ENCODE measurements at regions not wholly inside any gene's neighbourhood (a gene's known extent, or its start where the extent isn't known, plus 50 kb on each side); places are given as distances from the start of the nearest gene placed in this dataset.

GRCh38 chr10:31702954-31703353 lies 225.7 kb downstream of the ARHGAP12 start:
- Histone ChIP-seq H3K4me3 (replicated peaks; ENCODE audit: insufficient read depth, low read length) (no peak overlapping the region), H3K27me3 (ENCODE audit: insufficient read depth, poor library complexity, severe bottlenecking) (no peaks in the 10 kb centered on the region), H3K27ac (replicated peaks) (no peak overlapping the region)
- TF ChIP-seq, protein P1, sequence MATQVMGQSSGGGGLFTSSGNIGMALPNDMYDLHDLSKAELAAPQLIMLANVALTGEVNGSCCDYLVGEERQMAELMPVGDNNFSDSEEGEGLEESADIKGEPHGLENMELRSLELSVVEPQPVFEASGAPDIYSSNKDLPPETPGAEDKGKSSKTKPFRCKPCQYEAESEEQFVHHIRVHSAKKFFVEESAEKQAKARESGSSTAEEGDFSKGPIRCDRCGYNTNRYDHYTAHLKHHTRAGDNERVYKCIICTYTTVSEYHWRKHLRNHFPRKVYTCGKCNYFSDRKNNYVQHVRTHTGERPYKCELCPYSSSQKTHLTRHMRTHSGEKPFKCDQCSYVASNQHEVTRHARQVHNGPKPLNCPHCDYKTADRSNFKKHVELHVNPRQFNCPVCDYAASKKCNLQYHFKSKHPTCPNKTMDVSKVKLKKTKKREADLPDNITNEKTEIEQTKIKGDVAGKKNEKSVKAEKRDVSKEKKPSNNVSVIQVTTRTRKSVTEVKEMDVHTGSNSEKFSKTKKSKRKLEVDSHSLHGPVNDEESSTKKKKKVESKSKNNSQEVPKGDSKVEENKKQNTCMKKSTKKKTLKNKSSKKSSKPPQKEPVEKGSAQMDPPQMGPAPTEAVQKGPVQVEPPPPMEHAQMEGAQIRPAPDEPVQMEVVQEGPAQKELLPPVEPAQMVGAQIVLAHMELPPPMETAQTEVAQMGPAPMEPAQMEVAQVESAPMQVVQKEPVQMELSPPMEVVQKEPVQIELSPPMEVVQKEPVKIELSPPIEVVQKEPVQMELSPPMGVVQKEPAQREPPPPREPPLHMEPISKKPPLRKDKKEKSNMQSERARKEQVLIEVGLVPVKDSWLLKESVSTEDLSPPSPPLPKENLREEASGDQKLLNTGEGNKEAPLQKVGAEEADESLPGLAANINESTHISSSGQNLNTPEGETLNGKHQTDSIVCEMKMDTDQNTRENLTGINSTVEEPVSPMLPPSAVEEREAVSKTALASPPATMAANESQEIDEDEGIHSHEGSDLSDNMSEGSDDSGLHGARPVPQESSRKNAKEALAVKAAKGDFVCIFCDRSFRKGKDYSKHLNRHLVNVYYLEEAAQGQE (IDR thresholded peaks at IDR 0.05; ENCODE audit: insufficient replicate concordance, low read depth), result no peak
- no peak for TF ChIP-seq SPI1 (IDR thresholded peaks at IDR 0.05; ENCODE audit: borderline replicate concordance, low read depth)
- TF ChIP-seq GABPA (IDR thresholded peaks at IDR 0.05; ENCODE audit: low read depth), result no peak
- TF ChIP-seq POLR2AphosphoS5 (IDR thresholded peaks at IDR 0.05; ENCODE audit: low read depth), result no peak
- TF ChIP-seq, protein P2, sequence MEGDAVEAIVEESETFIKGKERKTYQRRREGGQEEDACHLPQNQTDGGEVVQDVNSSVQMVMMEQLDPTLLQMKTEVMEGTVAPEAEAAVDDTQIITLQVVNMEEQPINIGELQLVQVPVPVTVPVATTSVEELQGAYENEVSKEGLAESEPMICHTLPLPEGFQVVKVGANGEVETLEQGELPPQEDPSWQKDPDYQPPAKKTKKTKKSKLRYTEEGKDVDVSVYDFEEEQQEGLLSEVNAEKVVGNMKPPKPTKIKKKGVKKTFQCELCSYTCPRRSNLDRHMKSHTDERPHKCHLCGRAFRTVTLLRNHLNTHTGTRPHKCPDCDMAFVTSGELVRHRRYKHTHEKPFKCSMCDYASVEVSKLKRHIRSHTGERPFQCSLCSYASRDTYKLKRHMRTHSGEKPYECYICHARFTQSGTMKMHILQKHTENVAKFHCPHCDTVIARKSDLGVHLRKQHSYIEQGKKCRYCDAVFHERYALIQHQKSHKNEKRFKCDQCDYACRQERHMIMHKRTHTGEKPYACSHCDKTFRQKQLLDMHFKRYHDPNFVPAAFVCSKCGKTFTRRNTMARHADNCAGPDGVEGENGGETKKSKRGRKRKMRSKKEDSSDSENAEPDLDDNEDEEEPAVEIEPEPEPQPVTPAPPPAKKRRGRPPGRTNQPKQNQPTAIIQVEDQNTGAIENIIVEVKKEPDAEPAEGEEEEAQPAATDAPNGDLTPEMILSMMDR (IDR thresholded peaks at IDR 0.05; ENCODE audit: insufficient read depth, low read length), result no peak
- DNase-seq (ENCODE audit: low read depth in 1 of 2, low spot score in 1 of 2), result no peak

GRCh38 chr10:31702005-31702404 lies 226.6 kb downstream of the ARHGAP12 start:
- H3K27ac ChIP-seq (replicated peaks), result peak overlapping the region; percentile 15
- H3K4me3 ChIP-seq (replicated peaks; ENCODE audit: insufficient read depth, low read length), result no peak overlapping the region
- peak; percentile 33 to 68 for DNase-seq (ENCODE audit: low read depth in 1 of 2, low spot score in 1 of 2)
- no peak for TF ChIP-seq POLR2AphosphoS5 (IDR thresholded peaks at IDR 0.05; ENCODE audit: low read depth)
- peak; percentile 94 for TF ChIP-seq SPI1 (IDR thresholded peaks at IDR 0.05; ENCODE audit: borderline replicate concordance, low read depth)
- H3K27me3 ChIP-seq (ENCODE audit: insufficient read depth, poor library complexity, severe bottlenecking), result no peaks in the 10 kb centered on the region

DNA sequence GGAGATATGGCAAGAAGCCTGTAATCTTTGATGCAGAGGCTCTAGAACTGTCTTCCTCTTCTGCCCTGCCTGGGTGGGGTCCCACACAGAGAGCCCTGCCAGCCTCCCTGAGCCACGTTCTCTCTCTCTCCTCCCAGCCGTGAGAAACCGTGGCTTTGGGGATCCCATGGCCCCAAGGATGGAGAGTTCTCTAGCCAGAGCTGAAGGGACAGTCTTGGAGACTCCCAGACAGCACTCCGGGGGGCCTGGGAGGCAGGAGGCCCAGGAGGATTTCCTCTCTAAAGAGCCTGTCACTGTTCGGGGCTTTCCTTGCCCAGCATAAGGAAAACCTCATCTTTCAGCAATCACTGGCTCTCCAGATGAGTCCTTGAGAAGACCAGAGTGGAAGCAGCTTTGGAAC lies 227.1 kb downstream of the ARHGAP12 start:
- DNase-seq (ENCODE audit: low read depth in 1 of 2, low spot score in 1 of 2), result no peak
- Histone ChIP-seq H3K27ac (replicated peaks) (peak overlapping the region; percentile 15), H3K4me3 (replicated peaks; ENCODE audit: insufficient read depth, low read length) (no peak overlapping the region), H3K27me3 (ENCODE audit: insufficient read depth, poor library complexity, severe bottlenecking) (no peaks in the 10 kb centered on the region)
- TF ChIP-seq, protein P2 (IDR thresholded peaks at IDR 0.05; ENCODE audit: insufficient read depth, low read length), result no peak
- TF ChIP-seq, protein P1 (IDR thresholded peaks at IDR 0.05; ENCODE audit: insufficient replicate concordance, low read depth), result no peak
- TF ChIP-seq POLR2AphosphoS5 (IDR thresholded peaks at IDR 0.05; ENCODE audit: low read depth) (no peak), GABPA (IDR thresholded peaks at IDR 0.05; ENCODE audit: low read depth) (no peak), SPI1 (IDR thresholded peaks at IDR 0.05; ENCODE audit: borderline replicate concordance, low read depth) (no peak)

DNA sequence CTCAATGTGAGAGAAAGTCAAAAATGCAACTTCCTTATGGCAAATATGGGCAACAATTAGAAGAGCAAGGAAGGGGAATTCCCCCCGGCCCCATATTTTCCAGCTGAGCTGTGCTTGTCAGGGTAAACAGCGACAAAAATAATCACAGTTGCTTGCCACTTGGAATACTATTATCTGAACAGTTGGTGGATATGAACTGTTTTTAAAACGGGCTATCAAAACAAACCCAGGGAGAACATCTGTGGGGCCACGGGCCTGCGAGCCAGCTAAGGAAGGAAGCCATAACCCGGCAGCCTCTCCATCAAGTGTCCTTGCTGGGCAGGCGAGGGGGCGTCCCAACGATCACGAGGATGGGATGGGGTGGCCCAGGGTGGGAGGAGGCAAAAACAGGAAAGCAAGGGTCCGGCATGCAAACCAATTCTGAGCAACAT lies 228.4 kb downstream of the ARHGAP12 start:
- Histone ChIP-seq H3K4me3 (replicated peaks; ENCODE audit: insufficient read depth, low read length) (no peak overlapping the region), H3K27me3 (ENCODE audit: insufficient read depth, poor library complexity, severe bottlenecking) (no peaks in the 10 kb centered on the region), H3K27ac (replicated peaks) (no peak overlapping the region)
- TF ChIP-seq, protein P1 (IDR thresholded peaks at IDR 0.05; ENCODE audit: insufficient replicate concordance, low read depth), result no peak
- TF ChIP-seq POLR2AphosphoS5 (IDR thresholded peaks at IDR 0.05; ENCODE audit: low read depth), result no peak
- no peak for TF ChIP-seq SPI1 (IDR thresholded peaks at IDR 0.05; ENCODE audit: borderline replicate concordance, low read depth)
- TF ChIP-seq, protein P2 (IDR thresholded peaks at IDR 0.05; ENCODE audit: insufficient read depth, low read length), result no peak
- TF ChIP-seq GABPA (IDR thresholded peaks at IDR 0.05; ENCODE audit: low read depth), result no peak
- no peak for DNase-seq (ENCODE audit: low read depth in 1 of 2, low spot score in 1 of 2)

Data from HL-60 (cell line).